HG03280 (cell line): ENCODE measurements at regions not wholly inside any gene's neighbourhood (a gene's known extent, or its start where the extent isn't known, plus 50 kb on each side); places are given as distances from the start of the nearest gene placed in this dataset.
A peak's percentile ranks its signal among the peaks of the same experiment; 100 is the strongest.
"Not testable (repeated sequence)": the region's sequence is repeated elsewhere in the genome, so short reads cannot be mapped to it uniquely, and the experiment has no call there.

Experiments
- ATAC-seq: cut with Tn5 transposase; IDR thresholded peaks from one replicate; pipeline ENCODE4 v1.9.1; 2021; ENCODE audit warnings: mild to moderate bottlenecking, moderate library complexity; ENCODE audit not compliant: unreplicated experiment

DNA sequence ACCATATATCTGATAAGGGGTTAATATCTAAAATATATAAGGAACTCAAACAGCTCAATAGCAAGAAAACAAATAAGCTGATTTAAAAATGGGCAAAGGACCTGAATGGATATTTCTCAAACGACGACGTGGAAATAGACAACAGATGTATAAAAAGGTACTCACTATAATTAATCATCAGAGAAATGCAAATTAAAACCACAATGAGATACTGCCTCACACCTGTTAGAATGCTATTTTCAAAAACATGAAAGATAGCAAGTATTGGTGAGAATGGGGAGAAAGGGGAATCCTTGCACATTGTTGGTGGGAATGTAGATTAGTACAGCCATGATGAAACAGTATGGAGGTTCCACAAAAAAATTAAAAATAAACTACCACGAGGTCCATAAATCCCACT, 163.2 kb downstream of the DKK1 start:
- no peak for ATAC-seq

DNA sequence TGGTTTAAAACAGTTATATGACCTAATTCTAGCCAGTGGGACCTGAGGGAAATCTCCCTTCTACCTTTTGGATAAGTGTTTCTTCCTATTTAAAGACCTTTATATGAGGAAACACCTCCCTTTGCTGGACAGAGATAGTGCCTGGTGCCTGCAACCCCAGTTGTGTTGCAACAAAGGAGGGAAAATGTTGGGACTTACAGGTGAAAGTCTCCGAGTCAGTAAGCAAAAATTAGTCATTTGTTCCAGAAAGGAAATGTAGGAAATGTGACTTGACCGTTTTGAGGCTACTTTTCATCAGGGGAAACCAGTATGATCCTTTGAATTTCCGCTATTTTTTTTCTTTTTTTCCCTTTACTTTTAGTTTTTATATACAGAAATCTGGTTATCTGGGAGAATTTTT, 165.5 kb downstream of the DKK1 start:
- no peak for ATAC-seq

DNA sequence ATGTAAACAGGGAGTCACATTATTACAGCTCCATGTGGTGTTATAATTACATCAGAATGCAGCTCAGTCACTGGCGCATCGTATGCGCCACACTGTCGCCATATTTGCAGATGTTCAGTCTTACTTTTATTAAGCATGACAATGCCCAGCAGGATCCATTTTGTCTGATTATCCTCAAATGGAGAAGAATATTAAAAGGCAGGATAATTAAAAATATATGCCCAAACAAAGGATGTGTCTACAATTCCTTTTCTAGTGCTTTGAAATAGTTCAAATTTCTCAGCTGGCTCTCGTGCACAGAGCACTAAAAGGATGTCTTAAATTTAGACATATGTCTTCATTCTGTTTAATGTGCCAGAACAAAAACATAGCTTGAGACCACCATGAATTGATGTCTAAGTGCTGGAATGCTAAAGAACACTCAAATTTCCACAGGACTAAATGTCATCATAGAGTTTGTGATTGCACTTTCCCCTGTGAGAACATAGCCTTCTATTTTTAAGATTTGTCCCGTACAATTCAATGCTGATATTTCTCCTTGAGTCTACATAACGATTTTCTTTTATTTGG, 168.0 kb downstream of the DKK1 start:
- ATAC-seq = no peak

DNA sequence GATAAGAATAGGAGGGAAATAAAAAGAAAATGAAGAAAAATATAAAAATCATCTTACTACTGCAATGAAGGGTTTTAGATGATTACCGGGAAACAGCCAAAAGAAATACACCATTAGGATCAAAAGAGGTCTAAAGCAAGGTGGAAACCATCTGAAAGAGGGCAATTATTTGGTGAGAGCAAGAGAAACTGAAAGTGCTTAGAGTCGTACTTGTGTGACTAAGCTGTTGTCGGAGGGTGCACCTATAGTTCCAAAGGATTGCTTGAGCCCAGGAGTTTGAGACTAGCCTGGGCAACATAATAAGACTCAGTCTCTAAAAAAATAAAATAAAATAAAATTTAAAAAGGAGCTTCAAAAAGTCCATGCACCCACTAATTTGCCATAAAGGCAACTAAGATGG, 169.5 kb downstream of the DKK1 start:
- ATAC-seq = peak; percentile 83

DNA sequence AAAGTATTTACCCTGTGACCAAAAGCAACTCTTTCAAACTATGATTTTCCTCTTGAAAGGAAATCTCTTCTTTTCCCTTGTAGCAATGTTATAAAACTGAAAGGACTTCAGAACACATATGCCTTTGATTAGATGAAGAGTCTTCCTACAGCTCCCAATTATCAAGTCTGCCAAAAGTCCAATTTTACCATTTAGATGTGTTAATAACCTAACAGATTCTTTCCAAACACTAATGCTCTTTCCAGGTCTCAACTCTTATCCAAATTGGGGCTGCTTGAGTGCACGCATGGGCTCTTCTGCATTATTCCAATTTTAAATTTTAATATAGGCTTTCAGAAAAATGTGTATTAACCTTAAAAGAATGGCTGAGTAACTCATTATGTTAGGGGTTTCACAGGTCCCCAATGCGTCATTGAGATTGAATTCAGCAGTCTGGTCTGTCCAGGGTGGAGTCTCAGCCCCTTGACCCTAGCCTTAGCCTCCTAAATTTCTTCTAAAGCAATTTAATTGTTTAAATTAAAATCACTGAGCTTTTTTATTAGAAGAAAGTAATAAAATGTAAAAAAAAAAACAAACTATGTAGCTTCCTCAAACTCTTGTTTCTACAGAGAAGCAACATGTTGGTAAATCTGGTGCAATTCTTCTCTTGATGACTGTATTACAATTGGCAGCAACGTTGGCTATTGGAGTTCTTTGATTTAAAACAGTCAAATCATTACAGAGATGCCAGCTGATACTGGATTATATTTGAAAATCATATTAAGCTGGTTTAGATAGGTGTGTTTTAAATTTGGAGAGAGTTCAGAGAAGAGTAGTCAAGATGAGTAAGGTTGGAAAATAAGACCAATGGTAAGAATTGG, 170.4 kb downstream of the DKK1 start:
- no peak for ATAC-seq

DNA sequence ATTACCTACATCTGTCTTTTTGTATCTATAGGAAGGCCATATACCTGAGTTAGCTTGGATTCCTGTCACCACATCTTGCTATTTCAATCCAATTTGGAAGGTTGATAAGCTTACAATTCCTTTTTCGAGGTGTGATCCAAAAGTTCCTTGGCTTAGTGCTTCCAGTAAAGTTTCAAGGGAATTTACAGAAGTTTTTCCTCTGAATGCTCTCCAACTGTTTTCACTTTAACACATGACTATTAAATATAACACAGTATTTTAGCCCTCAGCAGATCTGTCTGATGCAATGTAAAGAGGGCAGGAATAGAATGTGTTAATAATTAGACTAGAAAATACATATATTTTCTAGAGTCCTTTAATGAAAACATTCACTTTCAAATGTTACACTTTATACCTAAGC, 171.4 kb downstream of the DKK1 start:
- ATAC-seq = no peak

DNA sequence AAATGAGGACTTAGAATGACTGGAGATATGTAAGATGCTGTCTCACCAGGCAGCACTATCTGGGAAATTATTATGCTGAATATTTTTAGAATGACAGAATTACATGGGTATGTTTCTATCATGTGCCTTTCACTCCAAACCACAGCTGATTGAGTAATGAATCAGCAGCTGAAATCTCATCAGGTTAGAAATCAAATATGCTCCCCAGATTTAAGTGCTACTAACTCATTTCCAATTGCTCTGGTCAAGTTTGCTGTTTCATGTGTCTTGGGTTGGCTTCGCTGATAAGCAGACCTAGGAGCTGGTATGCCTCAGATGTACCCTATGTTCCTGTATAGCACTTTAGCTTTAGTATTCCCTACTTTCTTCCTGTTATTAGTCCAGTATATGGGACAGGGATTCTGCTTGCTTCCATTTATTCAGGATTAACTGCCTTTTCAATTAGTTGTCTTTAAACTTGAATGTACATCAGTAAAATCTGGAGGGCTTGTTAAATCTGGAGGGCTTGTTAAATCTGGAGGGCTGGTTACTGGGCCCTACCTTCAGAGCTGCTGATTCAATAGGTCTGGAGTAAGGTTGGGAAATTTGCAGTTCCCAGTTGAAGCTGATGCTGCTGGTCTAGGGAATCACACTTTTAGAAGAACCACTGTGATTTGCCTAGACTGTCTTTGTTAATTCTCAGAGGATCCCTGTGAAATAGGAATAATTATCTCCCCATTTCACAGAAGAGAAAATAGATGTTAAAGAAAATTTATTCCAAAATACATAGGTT, 172.9 kb downstream of the DKK1 start:
- no peak for ATAC-seq

DNA sequence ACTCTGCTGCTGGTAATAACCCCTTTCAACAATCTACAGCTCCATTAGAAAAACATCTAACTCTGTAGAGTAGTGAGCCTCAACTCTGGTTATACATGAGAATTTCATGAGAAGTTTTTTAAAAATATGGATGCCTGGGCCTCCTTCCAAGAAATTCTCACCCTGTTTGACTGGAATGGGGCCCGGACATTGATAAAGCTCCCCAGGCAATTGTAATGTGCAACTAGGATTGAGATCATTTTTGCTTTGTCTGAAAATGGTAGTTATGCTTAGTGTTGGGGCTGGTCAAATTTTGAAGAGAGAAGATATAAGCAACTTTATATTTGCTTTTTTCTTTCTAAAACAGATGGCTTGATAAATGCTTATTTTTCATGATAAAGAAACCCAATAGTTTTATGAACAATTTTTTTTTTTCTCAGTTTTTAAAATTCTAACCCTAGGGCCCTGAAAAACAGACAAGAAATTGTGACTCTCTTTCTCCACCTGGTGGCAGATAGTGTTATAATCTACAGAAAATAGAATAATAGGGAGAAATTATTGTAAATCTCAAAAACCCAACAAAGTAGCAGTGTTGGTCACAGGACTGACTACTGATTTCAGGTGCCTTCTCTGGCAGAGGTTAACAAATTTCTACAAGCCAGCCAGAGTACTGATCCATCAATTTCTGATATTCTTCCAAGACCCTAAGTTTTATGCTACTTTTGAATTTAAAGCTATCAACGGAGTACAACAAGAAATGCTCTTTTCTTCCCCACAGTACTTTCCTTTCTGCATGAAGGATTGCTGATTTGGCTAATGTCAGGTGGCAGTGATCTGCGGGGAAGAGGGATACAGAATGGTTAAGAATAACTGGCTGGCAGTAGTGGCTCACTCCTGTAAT, 174.8 kb downstream of the DKK1 start:
- ATAC-seq = no peak

DNA sequence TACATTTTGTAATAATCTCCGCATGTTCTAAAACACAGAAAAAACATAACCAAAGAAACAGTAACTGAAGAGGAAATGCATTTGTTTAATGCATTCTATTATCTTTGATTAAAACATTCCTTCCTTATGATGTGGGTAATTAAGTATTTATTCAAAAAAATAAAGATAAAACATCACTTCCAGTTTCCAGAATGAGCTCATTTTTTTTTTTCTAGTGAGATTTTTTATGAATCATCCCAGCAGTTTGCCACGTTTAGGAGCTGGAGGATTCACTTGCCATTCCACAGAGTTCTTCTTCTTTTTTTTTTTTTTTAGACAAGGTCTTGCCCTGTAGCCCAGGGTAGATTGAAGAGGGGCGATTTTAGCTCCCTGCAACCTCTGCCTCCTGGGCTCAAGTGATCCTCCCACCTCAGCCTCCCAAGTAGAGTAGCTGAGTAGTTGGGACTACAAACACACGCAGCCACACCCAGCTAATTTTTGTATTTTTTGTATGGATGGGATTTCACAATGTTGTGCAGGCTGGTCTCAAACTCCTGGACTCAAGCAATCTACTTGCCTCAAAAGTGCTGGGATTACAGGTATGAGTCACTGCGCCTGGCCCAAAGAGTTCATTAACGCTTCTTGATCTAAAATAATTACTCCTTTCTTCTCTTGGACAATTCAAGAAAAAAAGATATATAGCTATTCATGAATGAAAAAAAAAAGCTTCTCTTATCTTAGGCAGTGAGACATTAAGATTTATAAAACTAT, 177.3 kb downstream of the DKK1 start:
- ATAC-seq = no peak

DNA sequence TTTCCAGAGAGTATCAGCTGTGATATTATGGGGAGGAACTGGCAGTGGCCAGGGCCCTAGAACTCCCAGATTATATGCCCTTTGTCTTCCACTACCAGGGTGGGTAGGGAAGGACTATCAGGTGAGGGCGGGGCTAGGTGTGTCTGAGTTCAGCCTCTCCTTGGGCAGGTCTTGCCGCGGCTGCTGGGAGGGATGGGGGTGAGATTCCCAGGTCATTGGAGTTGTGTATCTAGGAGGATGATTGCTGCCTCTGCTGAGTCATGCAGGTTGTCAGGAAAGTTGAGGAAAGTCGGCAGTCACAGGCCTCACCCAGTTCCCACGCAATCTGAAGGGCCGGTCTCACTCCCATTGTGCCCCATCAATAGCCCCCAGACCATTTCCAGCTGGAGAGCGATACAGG, 185.2 kb downstream of the DKK1 start:
- ATAC-seq = no peak

DNA sequence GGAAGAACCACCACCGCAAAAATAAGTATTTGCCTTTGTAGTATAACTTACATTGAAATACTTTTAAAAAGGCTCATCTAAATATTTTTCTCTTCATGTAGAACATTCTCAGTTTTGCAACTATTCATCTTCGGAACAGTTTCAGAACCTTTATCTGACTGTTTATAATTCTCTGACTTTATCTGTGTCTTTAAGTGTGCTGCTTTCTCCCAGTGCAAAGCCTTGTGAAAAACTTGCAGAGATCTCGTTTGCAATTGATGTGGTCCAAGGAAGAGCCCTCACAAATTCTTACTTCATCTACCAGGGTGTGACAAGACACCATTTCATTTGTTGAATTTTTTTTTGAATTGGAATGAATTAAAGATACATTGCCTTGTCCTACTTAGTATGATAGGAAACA, 186.4 kb downstream of the DKK1 start:
- ATAC-seq = no peak

DNA sequence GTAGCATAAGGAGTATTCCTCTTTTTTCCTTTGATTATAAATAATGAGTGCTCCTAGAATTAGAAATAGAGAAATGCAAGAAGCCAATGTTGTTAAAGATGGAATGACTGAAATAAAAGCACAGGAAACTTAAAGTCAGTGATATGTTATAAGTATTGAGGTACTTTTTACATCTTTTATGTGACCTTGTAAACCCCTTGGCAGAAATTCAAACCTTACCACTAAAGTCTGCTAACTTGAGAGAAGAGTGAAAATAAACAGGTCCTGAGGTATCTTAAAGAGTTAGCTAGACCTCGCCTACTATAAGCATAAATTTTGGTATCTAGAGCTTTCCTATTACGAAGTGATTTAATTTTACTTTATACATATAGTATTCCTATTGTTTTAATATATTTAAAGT, 188.2 kb downstream of the DKK1 start:
- no peak for ATAC-seq

DNA sequence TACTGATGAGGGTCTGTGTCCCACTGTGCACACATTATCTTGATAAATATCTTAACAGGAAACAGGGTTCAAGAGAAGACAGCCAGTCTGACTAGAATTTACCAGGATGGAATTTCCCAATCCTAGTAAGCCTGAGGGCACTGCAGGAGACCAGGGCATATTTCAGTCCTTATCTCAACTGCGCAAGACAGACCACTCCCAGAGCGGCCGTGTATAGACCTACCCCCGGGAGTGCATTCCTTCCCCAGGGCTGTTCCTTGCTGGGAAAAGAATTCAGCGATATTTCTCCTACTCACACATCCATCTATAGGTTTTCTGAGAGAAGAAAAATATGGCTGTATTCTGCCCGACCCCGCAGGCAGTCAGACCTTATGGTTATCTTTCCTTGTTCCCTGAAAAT, 191.3 kb downstream of the DKK1 start:
- ATAC-seq = not testable (repeated sequence)

DNA sequence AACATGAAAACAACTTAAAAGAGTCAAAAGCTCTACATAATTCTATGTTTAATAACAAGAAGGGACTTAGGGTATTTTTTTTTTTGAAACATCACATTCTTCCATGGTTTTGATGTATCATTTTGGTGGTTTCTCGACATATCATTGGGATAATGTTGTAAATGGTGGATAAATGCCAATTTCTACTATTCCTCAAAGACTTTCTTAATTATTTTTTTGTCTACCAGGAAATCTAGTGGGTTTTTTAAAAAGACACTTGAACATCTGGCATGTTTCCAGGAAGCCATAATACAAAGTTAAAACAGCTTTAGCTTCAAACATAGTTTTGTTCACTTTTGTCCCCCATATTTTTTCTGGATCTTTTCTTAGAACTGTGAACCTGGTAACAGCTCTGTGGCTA, 200.4 kb downstream of the DKK1 start:
- no peak for ATAC-seq

DNA sequence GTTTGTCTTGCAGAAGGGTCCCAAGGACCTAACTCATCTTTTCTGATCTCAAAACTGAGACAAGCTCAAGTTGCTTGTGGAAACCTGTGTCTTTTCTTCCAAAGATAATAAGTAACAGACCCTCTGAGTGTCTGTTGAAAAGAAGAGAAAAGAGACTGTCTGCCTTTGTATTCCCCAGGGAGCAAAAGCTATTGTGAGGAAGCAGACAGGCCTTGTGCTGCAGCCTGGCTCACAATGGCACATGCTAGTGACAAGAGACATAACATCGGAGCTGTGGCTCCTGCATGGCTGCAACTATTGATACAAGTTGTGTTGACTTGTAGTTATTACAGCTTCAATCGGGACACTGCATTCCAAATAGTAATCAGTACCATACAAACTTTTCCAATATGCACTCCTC, 202.9 kb downstream of the DKK1 start:
- ATAC-seq = no peak

DNA sequence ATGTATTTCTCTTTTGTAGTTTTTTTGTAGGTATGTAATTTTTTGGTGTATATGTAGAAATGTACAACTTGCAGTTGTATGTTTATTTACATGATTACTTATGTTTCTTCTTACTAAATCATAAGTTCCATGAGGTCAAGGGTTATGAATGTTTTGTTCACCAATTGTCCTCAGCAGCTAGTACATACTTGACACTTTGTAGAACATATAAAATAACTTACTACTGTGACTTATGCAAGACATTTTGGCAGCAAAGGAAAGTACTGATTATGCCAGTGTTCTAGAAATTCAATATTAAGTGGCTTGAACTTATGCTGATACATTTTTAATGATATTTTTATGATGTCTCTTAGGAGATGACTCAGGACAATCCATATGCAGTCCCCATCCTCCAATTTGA, 209.6 kb downstream of the DKK1 start:
- ATAC-seq = no peak

DNA sequence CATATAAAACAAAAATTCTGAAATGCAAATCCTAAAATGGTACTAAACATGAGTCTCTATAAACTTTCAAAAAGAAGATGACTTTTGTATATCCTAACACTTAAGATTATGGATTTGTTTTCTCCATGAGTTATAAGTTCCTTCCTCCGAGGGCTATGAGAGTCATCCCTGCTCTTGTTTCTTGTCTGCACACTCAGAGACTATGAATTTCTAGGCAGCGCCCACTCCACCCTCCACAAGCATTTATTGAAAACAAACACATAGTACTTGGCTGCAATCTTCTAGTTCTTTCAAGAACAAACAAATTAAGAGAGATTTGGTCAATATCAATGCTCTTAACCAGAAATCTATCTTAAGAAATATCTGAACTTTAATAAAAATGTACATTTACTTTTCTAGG, 211.7 kb downstream of the DKK1 start:
- ATAC-seq = no peak

DNA sequence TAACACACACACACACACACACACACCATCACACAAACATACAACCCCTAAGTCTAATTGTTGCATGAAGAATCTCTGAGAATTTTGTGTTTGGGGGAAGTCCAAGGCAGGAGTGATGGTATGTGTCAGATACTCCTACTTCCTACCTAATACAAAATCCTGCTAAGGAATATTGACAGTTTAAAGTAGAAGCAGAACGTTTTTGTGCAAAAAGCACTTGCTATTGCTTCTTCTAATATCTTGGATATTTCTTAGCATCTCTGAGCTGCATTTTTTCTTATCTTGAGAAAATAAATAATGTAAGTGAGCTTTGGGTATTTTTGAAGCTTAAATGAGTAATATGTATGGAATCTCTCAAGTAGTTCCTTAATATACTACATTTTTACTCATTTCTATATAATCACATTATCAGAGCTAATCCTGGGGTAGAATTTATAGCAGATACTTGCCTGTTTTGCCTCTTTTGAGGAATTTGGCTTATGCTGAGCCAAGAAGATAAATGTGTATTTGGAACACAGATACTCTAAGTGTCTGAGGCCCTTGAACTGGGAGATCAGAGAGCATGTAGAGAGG, 212.3 kb downstream of the DKK1 start:
- no peak for ATAC-seq

DNA sequence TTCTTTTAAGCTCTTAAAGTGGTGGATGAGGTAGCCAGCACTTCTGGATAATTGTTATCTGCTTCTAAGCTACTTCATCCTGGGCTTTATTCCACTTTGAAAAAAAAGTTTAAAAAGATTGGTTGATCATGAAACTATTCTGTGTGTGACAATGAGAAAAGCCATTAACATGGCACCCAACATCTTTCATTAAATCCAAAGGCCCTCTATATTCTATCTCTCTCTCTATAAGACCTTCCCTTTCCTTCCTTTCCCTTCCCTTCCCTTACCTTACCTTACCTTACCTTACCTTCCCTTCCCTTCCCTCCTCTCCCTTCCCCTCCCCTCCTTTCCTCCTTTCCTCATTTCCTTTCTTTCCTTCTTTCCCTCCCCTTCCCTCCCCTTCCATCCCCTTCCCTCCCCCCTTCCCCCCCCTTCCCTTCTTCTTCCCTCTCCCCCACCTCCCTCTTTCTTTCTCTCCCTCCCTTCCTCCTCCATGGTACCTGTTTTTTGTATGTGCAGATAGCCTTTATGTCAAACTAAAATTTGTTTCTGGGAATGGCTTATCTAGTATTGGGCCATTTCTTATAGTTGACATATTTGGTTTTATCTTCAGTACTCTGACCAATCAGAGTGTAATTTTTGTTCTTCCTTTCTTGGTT, 218.7 kb downstream of the DKK1 start:
- ATAC-seq = no peak

DNA sequence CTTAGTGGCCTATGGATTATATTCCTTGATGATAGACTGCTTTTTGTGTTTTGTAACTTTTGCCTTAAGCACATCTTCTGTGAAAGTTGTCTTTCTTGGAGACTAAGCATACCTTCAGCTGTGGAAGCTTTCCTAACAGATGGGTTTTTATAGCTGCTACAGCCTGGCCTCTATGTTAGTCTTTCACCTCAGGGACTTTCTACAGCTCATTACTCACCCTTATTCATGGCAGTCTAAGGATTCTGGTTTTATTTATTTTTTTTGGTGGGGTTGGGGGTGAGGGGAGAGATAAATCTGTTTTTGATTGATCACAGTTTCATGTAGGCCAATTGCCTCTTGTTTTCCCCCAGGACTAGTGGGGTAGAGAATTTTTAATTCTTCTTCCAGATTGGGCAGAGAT, 219.9 kb downstream of the DKK1 start:
- ATAC-seq = no peak
